K562 (cell line): ENCODE measurements at regions not wholly inside any gene's neighbourhood (a gene's known extent, or its start where the extent isn't known, plus 50 kb on each side); places are given as distances from the start of the nearest gene placed in this dataset.

Experiments
- BRF1 ChIP-seq: IDR thresholded peaks from 3 replicates; pipeline ENCODE4 v1.6.1; 2011; ENCODE audit warnings: borderline replicate concordance, mild to moderate bottlenecking; ENCODE audit not compliant: insufficient read length; ENCODE audit errors: extremely low read depth
- CTCF ChIP-seq, 3 experiments: IDR thresholded peaks in 2 of 3; conservative IDR thresholded peaks in 1 of 3; 2 replicates each; pipeline ENCODE4 v1.5.1; 2011 to 2012; ENCODE audit warnings: low read length in 3 of 3, mild to moderate bottlenecking in 3 of 3, control low read depth in 2 of 3, improper control_type of control experiment in 1 of 3, inconsistent platforms in 1 of 3, low read depth in 1 of 3, mixed read lengths in 1 of 3, moderate library complexity in 1 of 3; ENCODE audit not compliant: insufficient read depth in 2 of 3
- HMGXB4 ChIP-seq: sonication (generic); formaldehyde crosslinking; IDR thresholded peaks from 2 replicates; pipeline ENCODE4 v1.8.1; 2023; ENCODE audit warnings: mild to moderate bottlenecking, missing genetic modification reagents
- IRF2 ChIP-seq: sonication (generic); formaldehyde crosslinking; IDR thresholded peaks from 2 replicates; pipeline ENCODE4 v1.8.1; 2022; ENCODE audit warnings: mild to moderate bottlenecking, missing genetic modification reagents
- OTX1 ChIP-seq: fragments of 450-650 bp; formaldehyde crosslinking; IDR thresholded peaks from 2 replicates; pipeline ENCODE4 v1.4.0; 2022; ENCODE audit warnings: mild to moderate bottlenecking
- POLR2G ChIP-seq: fragments of 200-400 bp; formaldehyde crosslinking; IDR thresholded peaks from 2 replicates; pipeline ENCODE4 v1.6.1; 2017; ENCODE audit warnings: low read depth, mild to moderate bottlenecking, antibody characterized with exemption, low read length, moderate library complexity
- SNRNP70 ChIP-seq: fragments of 200-400 bp; formaldehyde crosslinking; optimal IDR thresholded peaks from 2 replicates; pipeline ENCODE3; 2017; ENCODE audit warnings: low read depth, low read length
- ZBTB34 ChIP-seq: fragments of 250-450 bp; sonication (Bioruptor Pico); IDR thresholded peaks from 2 replicates; pipeline ENCODE4 v1.8.0; 2021; ENCODE audit warnings: mild to moderate bottlenecking, moderate library complexity

GRCh38 chr14:97993508-97994019 lies 1196.4 kb downstream of the VRK1 start:
- TF ChIP-seq HMGXB4 (CRISPR knock-in tag), result no peak
- TF ChIP-seq IRF2 (CRISPR knock-in tag), result no peak
- no peak for TF ChIP-seq BRF1
- no peak for TF ChIP-seq ZBTB34 (CRISPR knock-in tag)
- TF ChIP-seq CTCF (IDR thresholded peaks at IDR 0.05 in 2 of 3, conservative IDR thresholded peaks at IDR 0.05 in 1 of 3; ENCODE audit: insufficient read depth in 2 of 3, low read depth in 1 of 3, low read length in 3 of 3), result no peak
- TF ChIP-seq SNRNP70, result no peak
- TF ChIP-seq POLR2G, result no peak
- no peak for TF ChIP-seq OTX1 (CRISPR knock-in tag)
